Peyer's patch (tissue), 4 donors: ENCODE measurements at regions not wholly inside any gene's neighbourhood (a gene's known extent, or its start where the extent isn't known, plus 50 kb on each side); places are given as distances from the start of the nearest gene placed in this dataset.

Experiments used
- CTCF ChIP-seq, 6 experiments: fragments of 450-650 bp in 4 of 6; fragments of 200-600 bp in 2 of 6; sonication (generic) in 1 of 6; IDR thresholded peaks; one replicate each; pipeline ENCODE4 v1.5.1; 2017 to 2019; ENCODE audit warnings: antibody characterized with exemption in 6 of 6, mild to moderate bottlenecking in 3 of 6, moderate library complexity in 1 of 6
- POLR2A ChIP-seq, 2 donors: fragments of 450-650 bp; IDR thresholded peaks; one replicate each; pipeline ENCODE4 v1.5.1; 2017; ENCODE audit warnings: antibody characterized with exemption in 2 of 2, mild to moderate bottlenecking in 2 of 2, moderate library complexity in 2 of 2

DNA sequence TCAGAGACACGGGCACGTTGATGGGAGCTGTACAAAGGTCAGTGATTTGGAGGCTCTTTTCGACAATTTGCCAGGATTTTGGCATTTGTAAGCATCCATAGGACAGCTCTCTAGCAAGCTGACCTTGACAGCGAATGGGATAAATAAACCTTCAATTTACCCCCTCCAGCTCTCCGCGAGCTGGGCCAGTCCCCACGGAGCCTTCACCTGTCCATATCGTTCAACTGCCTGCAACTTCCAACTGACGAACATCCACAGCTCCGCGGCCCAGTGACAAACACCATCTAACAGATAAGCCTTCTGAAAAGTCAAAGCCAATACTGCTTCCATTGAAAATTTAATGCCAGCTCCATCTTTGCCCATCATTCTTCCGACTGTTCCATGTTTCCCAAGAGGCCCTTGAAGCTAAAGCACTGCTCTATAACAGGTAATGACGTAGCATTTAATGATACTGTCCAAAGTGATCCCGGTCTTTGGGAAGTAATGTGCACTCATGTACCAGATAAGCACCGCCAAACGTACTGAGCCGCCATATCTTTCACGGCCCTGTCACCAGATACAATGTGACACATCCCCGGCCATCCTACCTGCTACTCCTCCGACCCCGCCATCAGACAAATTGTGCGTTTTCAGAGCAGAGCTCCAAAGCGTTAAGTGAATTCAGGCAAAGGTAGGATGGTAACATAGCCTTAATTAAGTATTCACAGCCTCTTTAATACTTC is 365.3 kb upstream of the ZNF507 start:
- TF ChIP-seq CTCF (IDR thresholded peaks at IDR 0.05), result no peak
- TF ChIP-seq POLR2A (IDR thresholded peaks at IDR 0.05), result no peak
